HEK293T (cell line): ENCODE measurements at regions not wholly inside any gene's neighbourhood (a gene's known extent, or its start where the extent isn't known, plus 50 kb on each side); places are given as distances from the start of the nearest gene placed in this dataset.
A peak's percentile ranks its signal among the peaks of the same experiment; 100 is the strongest.

Source experiments
- CTCF ChIA-PET: fragments of 350-600 bp; formaldehyde crosslinking; extraction: SDS; loops from one replicate; lab custom pipeline; 2021; ENCODE audit warnings: antibody characterized with exemption, inconsistent platforms; lab: Yijun Ruan, JAX
- POLR2A ChIA-PET: fragments of 350-600 bp; formaldehyde crosslinking; extraction: SDS; loops from one replicate; lab custom pipeline; 2020; ENCODE audit warnings: antibody characterized with exemption, inconsistent platforms; lab: Yijun Ruan, JAX
- DNase-seq: peaks from one replicate; pipeline ENCODE4 v3.0.0; 2012; ENCODE audit warnings: mixed read lengths; ENCODE audit errors: extremely low spot score
- ARNT ChIP-seq: fragments of 450-650 bp; IDR thresholded peaks from 2 replicates; pipeline ENCODE4 v1.6.1; 2017; ENCODE audit warnings: mild to moderate bottlenecking
- BHLHE40 ChIP-seq: fragments of 450-650 bp; IDR thresholded peaks from 2 replicates; pipeline ENCODE4 v1.6.1; 2016; ENCODE audit warnings: mild to moderate bottlenecking, moderate library complexity, borderline replicate concordance
- CTBP1 ChIP-seq: fragments of 450-650 bp; IDR thresholded peaks from 2 replicates; pipeline ENCODE4 v1.6.1; 2016; ENCODE audit warnings: borderline replicate concordance
- ELF4 ChIP-seq: fragments of 450-650 bp; IDR thresholded peaks from 2 replicates; pipeline ENCODE4 v1.6.1; 2017; ENCODE audit warnings: antibody characterized with exemption
- FOXA1 ChIP-seq: fragments of 450-650 bp; IDR thresholded peaks from 2 replicates; pipeline ENCODE4 v1.6.1; 2016; ENCODE audit warnings: mild to moderate bottlenecking
- FOXK2 ChIP-seq: fragments of 450-650 bp; IDR thresholded peaks from 2 replicates; pipeline ENCODE4 v1.6.1; 2016; ENCODE audit warnings: mild to moderate bottlenecking
- FOXM1 ChIP-seq: fragments of 450-650 bp; IDR thresholded peaks from 2 replicates; pipeline ENCODE4 v1.6.1; 2017; ENCODE audit warnings: mild to moderate bottlenecking, borderline replicate concordance
- HDGF ChIP-seq: fragments of 450-650 bp; IDR thresholded peaks from 2 replicates; pipeline ENCODE4 v1.6.1; 2017; ENCODE audit warnings: antibody characterized with exemption, borderline replicate concordance
- L3MBTL2 ChIP-seq: fragments of 450-650 bp; conservative IDR thresholded peaks from 2 replicates; pipeline ENCODE4 v1.6.1; 2016; ENCODE audit warnings: mild to moderate bottlenecking
- LEF1 ChIP-seq: fragments of 450-650 bp; IDR thresholded peaks from 2 replicates; pipeline ENCODE4 v1.6.1; 2017; ENCODE audit warnings: mild to moderate bottlenecking, borderline replicate concordance
- NFRKB ChIP-seq: fragments of 450-650 bp; IDR thresholded peaks from 2 replicates; pipeline ENCODE4 v1.6.1; 2016; ENCODE audit warnings: mild to moderate bottlenecking, moderate library complexity
- SP1 ChIP-seq: fragments of 450-650 bp; IDR thresholded peaks from 2 replicates; pipeline ENCODE4 v1.6.1; 2017
- SUZ12 ChIP-seq: fragments of 450-650 bp; IDR thresholded peaks from 2 replicates; pipeline ENCODE4 v1.6.1; 2016; ENCODE audit warnings: mild to moderate bottlenecking
- TARDBP ChIP-seq: fragments of 450-650 bp; IDR thresholded peaks from 2 replicates; pipeline ENCODE4 v1.6.1; 2016
- ZNF384 ChIP-seq: fragments of 450-650 bp; IDR thresholded peaks from 2 replicates; pipeline ENCODE4 v1.6.1; 2016
- TF ChIP-seq, protein P1 (sequence below): fragments of 450-650 bp; IDR thresholded peaks from 2 replicates; pipeline ENCODE4 v1.6.1; 2016

DNA sequence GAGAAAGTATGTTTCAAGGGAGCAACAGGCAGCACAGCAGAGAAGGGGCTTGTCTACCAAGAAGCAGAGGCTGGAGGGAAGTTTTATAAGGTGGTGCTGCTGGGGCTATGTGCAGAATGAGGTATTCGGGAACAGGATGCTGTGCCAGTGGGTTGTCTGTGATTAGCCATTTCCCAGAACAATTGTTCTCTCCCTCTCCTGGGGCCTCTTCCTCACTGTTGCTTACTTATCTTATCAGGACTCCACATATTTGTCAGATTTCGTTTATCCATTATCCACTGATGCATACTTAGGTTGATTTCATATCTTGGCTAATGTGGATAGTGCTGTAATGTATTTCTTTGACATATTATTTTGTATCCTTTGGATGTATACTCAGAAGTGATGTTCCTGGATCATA, 195.1 kb upstream of the RTL1 start:
- POLR2A ChIA-PET, result no interaction called here
- TF ChIP-seq BHLHE40 (no peak), FOXM1 (no peak), CTBP1 (no peak), ELF4 (no peak)
- CTCF ChIA-PET, result no interaction called here
- DNase-seq, result no peak

DNA sequence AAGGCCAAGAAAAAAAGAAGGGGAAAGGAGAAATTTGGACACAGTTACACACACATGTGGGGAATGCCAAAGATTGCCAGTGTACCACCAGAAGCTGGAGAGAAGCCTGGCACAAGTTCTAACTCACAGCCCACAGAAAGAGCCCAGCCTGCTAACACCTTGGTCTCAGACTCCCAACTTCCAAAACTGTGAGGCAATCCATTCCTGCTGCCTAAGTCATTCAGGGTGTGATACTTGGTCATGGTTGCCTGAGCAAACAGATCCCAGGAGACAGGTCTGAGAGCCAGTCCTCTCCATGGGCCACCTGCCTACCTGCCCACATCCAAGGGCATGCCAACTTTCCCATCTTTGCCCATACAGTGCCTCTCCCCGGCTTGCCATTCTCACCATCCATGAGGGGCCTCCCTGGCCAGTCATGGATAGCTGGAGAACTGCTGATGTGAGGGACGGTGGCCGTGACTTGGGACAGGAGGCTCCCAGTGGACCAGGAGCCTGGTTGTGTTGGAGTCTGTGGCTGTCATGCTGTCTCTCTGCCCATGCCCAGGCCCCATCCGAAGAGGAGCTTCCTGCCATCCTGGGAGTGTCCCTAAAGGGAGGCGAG, 198.0 kb upstream of the RTL1 start:
- ChIA-PET CTCF (no interaction called here), POLR2A (no interaction called here)
- DNase-seq, result peak; percentile 0
- TF ChIP-seq SP1 (no peak), HDGF (no peak), FOXK2 (no peak)

DNA sequence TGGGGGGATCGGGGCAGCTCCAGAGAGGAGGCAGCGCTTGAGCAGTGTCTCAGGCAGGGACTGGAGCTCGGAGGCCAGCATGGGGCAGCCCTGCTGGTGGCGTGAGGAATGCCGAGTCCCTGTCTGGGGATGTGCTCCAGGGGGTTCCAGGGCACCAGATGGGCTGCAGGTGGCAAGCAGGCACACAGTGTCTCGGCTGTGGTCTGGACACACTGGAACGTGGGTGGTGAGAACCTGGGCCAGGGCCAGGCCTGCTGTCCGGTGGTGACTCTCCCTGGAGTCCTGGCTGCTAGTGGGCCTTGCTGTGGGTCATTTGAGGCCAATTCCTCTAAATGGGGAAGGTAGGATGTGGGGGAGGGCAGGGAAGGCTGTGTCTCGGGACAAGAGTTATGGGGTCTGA, 199.4 kb upstream of the RTL1 start:
- TF ChIP-seq ELF4, result no peak
- TF ChIP-seq, protein P1, sequence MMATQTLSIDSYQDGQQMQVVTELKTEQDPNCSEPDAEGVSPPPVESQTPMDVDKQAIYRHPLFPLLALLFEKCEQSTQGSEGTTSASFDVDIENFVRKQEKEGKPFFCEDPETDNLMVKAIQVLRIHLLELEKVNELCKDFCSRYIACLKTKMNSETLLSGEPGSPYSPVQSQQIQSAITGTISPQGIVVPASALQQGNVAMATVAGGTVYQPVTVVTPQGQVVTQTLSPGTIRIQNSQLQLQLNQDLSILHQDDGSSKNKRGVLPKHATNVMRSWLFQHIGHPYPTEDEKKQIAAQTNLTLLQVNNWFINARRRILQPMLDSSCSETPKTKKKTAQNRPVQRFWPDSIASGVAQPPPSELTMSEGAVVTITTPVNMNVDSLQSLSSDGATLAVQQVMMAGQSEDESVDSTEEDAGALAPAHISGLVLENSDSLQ, result no peak
- TF ChIP-seq FOXA1, result no peak
- TF ChIP-seq BHLHE40, result no peak
- TF ChIP-seq FOXK2, result no peak
- TF ChIP-seq L3MBTL2, result no peak
- TF ChIP-seq TARDBP, result no peak
- no peak for TF ChIP-seq SP1
- TF ChIP-seq SUZ12, result no peak
- TF ChIP-seq ZNF384, result no peak
- no peak for TF ChIP-seq ARNT
- TF ChIP-seq HDGF, result no peak
- no peak for TF ChIP-seq LEF1
- TF ChIP-seq NFRKB, result no peak
- TF ChIP-seq CTBP1, result no peak
- CTCF ChIA-PET, result no interaction called here
- DNase-seq, result peak; percentile 2
- POLR2A ChIA-PET, result no interaction called here

DNA sequence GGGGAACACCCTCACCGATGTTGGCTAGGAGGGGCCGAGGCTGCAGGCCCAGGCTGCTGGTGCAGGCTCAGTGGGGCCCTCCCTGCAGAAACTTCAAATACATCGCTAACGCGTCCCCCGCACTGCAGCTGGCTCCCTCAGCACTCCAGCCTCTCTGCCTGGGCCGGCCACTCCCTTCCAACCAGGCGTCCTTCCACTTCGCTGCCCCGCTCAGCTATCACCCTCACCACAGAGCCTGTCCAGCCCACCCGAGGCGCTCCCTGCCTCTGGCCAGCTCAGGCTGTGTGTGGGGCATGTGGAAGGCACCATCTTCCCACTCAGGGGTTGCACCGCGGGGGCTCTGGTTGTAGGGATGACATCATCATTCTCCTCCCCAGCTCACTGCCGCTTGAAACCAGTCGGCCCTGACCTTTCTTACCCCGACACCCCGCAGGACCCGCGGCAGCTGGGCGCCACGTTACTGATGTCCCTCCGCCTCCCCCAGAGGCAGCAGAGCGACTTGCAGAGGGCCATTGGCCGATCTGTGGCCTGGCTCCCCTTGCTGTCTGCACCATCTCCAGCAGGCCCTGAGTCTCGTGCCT, 199.9 kb upstream of the RTL1 start:
- ChIA-PET POLR2A (no interaction called here), CTCF (no interaction called here)
- peak; percentile 3 for DNase-seq
- no peak for TF ChIP-seq SP1
- TF ChIP-seq LEF1, result no peak
- TF ChIP-seq, protein P1, result no peak
- no peak for TF ChIP-seq FOXA1
- TF ChIP-seq ZNF384, result no peak
- no peak for TF ChIP-seq BHLHE40
- TF ChIP-seq L3MBTL2, result no peak
- no peak for TF ChIP-seq HDGF
- no peak for TF ChIP-seq NFRKB
- TF ChIP-seq TARDBP, result no peak
- no peak for TF ChIP-seq SUZ12
- TF ChIP-seq ARNT, result no peak
- no peak for TF ChIP-seq ELF4
- no peak for TF ChIP-seq FOXM1
- no peak for TF ChIP-seq CTBP1
- TF ChIP-seq FOXK2, result no peak

DNA sequence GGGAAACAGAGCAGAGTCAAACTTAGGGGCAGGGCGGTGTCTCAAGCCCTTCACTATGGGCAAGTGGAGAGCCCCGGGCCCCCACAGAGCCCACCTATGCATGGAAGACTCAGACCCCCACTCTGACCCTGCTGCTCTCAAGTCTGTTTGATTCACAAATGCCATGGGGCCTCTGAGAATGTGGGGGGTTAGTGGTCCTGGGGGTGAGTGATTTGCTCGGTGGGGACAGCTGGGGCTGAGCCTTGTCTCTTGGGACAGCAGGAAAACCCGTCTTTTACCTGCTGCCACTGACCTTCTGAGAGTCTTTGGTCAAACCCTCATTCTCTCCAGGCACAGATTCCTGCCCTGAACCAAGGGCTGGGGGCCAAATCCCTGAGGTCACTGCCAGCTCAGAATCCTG, 201.0 kb upstream of the RTL1 start:
- DNase-seq, result no peak
- ChIA-PET CTCF (no interaction called here), POLR2A (no interaction called here)
- TF ChIP-seq SP1 (no peak), HDGF (no peak)

DNA sequence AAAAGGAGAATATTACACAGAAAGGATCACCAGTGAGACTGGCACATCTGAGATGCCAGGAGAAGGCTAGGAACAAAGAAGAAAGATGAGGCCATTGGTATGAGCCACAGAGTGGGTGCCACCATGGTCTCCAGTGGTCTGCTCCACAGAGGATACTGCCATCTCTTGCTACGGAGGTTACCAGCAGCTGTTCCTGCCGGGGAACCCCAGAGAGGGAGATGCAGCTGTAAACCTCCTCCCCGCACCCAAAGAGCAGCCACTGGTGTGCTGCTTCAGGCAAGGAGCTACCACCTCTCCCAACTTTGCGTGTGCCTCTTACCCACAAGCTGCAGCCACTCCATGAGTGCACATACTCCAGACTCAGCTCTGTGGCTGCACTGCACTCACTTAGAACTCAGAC, 201.5 kb upstream of the RTL1 start:
- CTCF ChIA-PET, result no interaction called here
- no peak for DNase-seq
- POLR2A ChIA-PET, result no interaction called here
- no peak for TF ChIP-seq ELF4
- no peak for TF ChIP-seq NFRKB
- TF ChIP-seq LEF1, result no peak
- TF ChIP-seq ARNT, result no peak
- no peak for TF ChIP-seq ZNF384
- no peak for TF ChIP-seq FOXK2
- TF ChIP-seq, protein P1, result no peak
- TF ChIP-seq SUZ12, result no peak
- no peak for TF ChIP-seq HDGF
- no peak for TF ChIP-seq SP1
- TF ChIP-seq L3MBTL2, result no peak
- no peak for TF ChIP-seq CTBP1
- TF ChIP-seq FOXA1, result no peak
- no peak for TF ChIP-seq TARDBP
- TF ChIP-seq FOXM1, result no peak
- no peak for TF ChIP-seq BHLHE40
